Immature natural killer cell (primary cell): ENCODE measurements at regions not wholly inside any gene's neighbourhood (a gene's known extent, or its start where the extent isn't known, plus 50 kb on each side); places are given as distances from the start of the nearest gene placed in this dataset.
"Not testable (repeated sequence)": the region's sequence is repeated elsewhere in the genome, so short reads cannot be mapped to it uniquely, and the experiment has no call there.

Experiments
- DNase-seq, 3 donors: peaks; one replicate each; pipeline ENCODE4 v3.0.0; 2022; ENCODE audit warnings: mixed read lengths in 1 of 3
- H3K27ac Mint-ChIP-seq, 6 donors: one replicate each; pipeline ENCODE4 v1.8.0; 2020; ENCODE audit warnings: mixed read lengths in 6 of 6, mild to moderate bottlenecking in 5 of 6, inconsistent platforms in 4 of 6, moderate library complexity in 3 of 6
- H3K27me3 Mint-ChIP-seq, 3 donors: one replicate each; pipeline ENCODE4 v1.8.0; 2020 to 2021; ENCODE audit warnings: low read depth in 3 of 3, mild to moderate bottlenecking in 3 of 3, mixed read lengths in 3 of 3, moderate library complexity in 3 of 3, inconsistent platforms in 1 of 3
- H3K36me3 Mint-ChIP-seq, 3 donors: one replicate each; pipeline ENCODE4 v1.8.0; 2020; ENCODE audit warnings: mixed read lengths in 3 of 3, inconsistent platforms in 2 of 3, mild to moderate bottlenecking in 2 of 3
- H3K4me1 Mint-ChIP-seq, 2 donors: one replicate each; pipeline ENCODE4 v1.8.0; 2020; ENCODE audit warnings: inconsistent platforms in 2 of 2, mild to moderate bottlenecking in 2 of 2, mixed read lengths in 2 of 2, moderate library complexity in 1 of 2
- H3K4me3 Mint-ChIP-seq, 5 donors: one replicate each; pipeline ENCODE4 v1.8.0; 2020; ENCODE audit warnings: mild to moderate bottlenecking in 5 of 5, mixed read lengths in 5 of 5, inconsistent platforms in 3 of 5, moderate library complexity in 3 of 5
- H3K9me3 Mint-ChIP-seq, 6 donors: one replicate each; pipeline ENCODE4 v1.8.0; 2020; ENCODE audit warnings: mild to moderate bottlenecking in 6 of 6, mixed read lengths in 6 of 6, inconsistent platforms in 4 of 6, moderate library complexity in 3 of 6

- DNase-seq: no peak
- H3K27me3 Mint-ChIP-seq: peaks cover 2 to 9% (median 2%) of the 10 kb centered on the region in 3 donors
- no peak overlapping the region for H3K4me3 Mint-ChIP-seq
- no peaks in the 10 kb centered on the region for H3K36me3 Mint-ChIP-seq
- H3K4me1 Mint-ChIP-seq: no peaks in the 10 kb centered on the region
- no peaks in the 10 kb centered on the region for H3K9me3 Mint-ChIP-seq
- H3K27ac Mint-ChIP-seq: peak overlapping the region in 1 of 6 donors; percentile 17
Observed at GRCh38 chr13:76829572-76830327, 56.5 kb downstream of the KCTD12 start.

GRCh38 chr13:76828316-76828741 is 57.9 kb downstream of the KCTD12 start:
- Mint-ChIP-seq H3K4me3 (no peak overlapping the region), H3K27ac (no peak overlapping the region), H3K4me1 (no peaks in the 10 kb centered on the region), H3K9me3 (peaks cover 0 to 1% (median 0%) of the 10 kb centered on the region in 6 donors), H3K36me3 (no peaks in the 10 kb centered on the region), H3K27me3 (peaks cover 2 to 9% (median 2%) of the 10 kb centered on the region in 3 donors)
- no peak for DNase-seq

GRCh38 chr13:76826527-76826926 is 59.7 kb downstream of the KCTD12 start:
- Mint-ChIP-seq H3K9me3 (peaks cover 0 to 1% (median 0%) of the 10 kb centered on the region in 6 donors), H3K27ac (no peak overlapping the region), H3K4me1 (no peaks in the 10 kb centered on the region), H3K4me3 (no peak overlapping the region), H3K27me3 (peaks cover 2 to 11% (median 3%) of the 10 kb centered on the region in 3 donors), H3K36me3 (no peaks in the 10 kb centered on the region)
- DNase-seq: no peak

GRCh38 chr13:76825430-76825829 is 60.8 kb downstream of the KCTD12 start:
- H3K27me3 Mint-ChIP-seq: peaks cover 2 to 6% (median 3%) of the 10 kb centered on the region in 3 donors
- no peak overlapping the region for H3K27ac Mint-ChIP-seq

DNA sequence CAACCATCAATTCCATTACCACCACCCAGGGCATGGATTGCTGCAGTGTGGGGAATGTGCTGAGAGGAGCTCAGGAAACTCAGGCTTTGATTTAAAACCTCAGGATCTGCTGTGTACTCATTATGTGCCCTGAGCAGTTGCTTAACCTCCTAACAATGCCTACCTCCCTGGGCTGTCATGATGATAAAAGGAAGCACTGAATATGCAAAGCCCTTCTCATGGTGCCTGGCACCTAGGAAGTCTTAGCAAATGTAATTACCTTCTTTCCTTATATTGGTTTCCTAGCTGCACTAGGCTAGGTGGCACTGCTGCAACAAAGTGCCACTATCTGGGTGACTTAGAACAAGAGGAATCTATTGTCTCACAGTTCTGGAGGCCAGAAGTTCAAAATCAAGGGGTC is 62.2 kb downstream of the KCTD12 start:
- Mint-ChIP-seq H3K9me3 (peaks cover 0 to 1% (median 0%) of the 10 kb centered on the region in 6 donors), H3K36me3 (no peaks in the 10 kb centered on the region), H3K27ac (no peak overlapping the region), H3K27me3 (peaks cover 2 to 6% (median 3%) of the 10 kb centered on the region in 3 donors), H3K4me3 (no peak overlapping the region), H3K4me1 (no peaks in the 10 kb centered on the region)
- DNase-seq: no peak

More at GRCh38 chr13:76825430-76825829, 60.8 kb downstream of the KCTD12 start:
- no peak for DNase-seq
- Mint-ChIP-seq H3K4me1 (no peaks in the 10 kb centered on the region), H3K36me3 (no peaks in the 10 kb centered on the region), H3K9me3 (peaks cover 0 to 1% (median 0%) of the 10 kb centered on the region in 6 donors), H3K4me3 (no peak overlapping the region)

DNA sequence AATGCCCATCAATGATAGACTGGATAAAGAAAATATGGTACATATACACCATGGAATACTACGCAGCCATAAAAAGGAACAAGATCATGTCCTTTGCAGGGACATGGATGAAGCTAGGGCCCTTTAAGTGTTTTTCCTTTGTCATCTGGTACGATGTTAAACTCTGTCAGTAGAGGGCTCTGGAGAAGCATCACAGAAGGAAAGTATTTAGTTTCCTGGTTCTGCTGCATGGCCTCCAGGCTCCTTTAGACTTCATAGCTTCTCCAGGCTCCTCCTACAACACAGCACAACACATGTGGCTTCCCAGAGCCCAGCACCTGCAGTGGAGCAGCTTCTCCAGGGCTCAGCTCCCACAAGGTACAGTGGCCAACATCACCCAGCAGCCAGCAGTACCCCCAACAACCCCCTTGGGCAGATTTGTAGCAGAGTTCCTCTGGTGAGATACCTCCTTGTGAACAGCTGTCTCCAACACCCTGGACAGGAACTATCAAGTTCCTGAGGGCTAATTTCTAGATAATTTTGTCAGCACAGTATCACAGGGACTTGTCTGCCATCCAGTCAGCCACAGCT is 63.4 kb downstream of the KCTD12 start:
- H3K36me3 Mint-ChIP-seq: no peaks in the 10 kb centered on the region
- H3K27ac Mint-ChIP-seq: no peak overlapping the region
- no peak for DNase-seq
- peaks cover 2 to 12% (median 3%) of the 10 kb centered on the region in 3 donors for H3K27me3 Mint-ChIP-seq
- H3K4me1 Mint-ChIP-seq: no peaks in the 10 kb centered on the region
- H3K4me3 Mint-ChIP-seq: no peak overlapping the region
- H3K9me3 Mint-ChIP-seq: peaks cover 0 to 1% (median 0%) of the 10 kb centered on the region in 6 donors

GRCh38 chr13:76821222-76821621 is 65.0 kb downstream of the KCTD12 start:
- H3K27ac Mint-ChIP-seq, H3K4me3 Mint-ChIP-seq, H3K36me3 Mint-ChIP-seq, DNase-seq, H3K4me1 Mint-ChIP-seq, H3K9me3 Mint-ChIP-seq: not testable (repeated sequence)
- peaks cover 2 to 14% (median 5%) of the 10 kb centered on the region in 3 donors for H3K27me3 Mint-ChIP-seq

- Mint-ChIP-seq H3K36me3 (no peaks in the 10 kb centered on the region), H3K4me1 (no peaks in the 10 kb centered on the region), H3K27ac (no peak overlapping the region), H3K9me3 (peaks cover 0 to 1% (median 0%) of the 10 kb centered on the region in 6 donors), H3K4me3 (no peak overlapping the region), H3K27me3 (peaks cover 2 to 16% (median 5%) of the 10 kb centered on the region in 3 donors)
- no peak for DNase-seq
Observed at GRCh38 chr13:76820759-76821158, 65.4 kb downstream of the KCTD12 start.

DNA sequence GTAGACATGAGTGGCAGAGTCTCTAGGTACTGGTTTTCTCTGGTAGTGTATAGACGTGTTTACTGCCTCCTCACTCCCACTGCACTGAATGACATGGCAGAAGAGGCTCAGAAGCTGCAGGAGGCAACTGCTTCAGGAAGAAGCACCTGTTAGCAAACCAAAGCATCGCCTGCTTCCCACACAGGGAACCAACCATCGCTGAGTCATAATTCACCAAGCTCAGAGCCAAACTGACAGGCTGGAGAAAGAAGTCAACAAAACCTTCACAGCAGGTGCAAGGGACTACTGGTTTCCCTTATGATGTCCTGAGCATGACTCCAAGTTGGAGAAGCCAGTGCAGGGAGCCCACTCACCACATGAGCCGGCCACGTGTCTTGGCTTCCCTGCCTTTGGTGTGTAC is 69.8 kb downstream of the KCTD12 start:
- Mint-ChIP-seq H3K4me3 (no peak overlapping the region), H3K9me3 (no peaks in the 10 kb centered on the region), H3K27ac (no peak overlapping the region), H3K27me3 (peaks cover under 1 to 13% (median 1%) of the 10 kb centered on the region in 3 donors), H3K36me3 (no peaks in the 10 kb centered on the region), H3K4me1 (no peaks in the 10 kb centered on the region)
- no peak for DNase-seq

DNA sequence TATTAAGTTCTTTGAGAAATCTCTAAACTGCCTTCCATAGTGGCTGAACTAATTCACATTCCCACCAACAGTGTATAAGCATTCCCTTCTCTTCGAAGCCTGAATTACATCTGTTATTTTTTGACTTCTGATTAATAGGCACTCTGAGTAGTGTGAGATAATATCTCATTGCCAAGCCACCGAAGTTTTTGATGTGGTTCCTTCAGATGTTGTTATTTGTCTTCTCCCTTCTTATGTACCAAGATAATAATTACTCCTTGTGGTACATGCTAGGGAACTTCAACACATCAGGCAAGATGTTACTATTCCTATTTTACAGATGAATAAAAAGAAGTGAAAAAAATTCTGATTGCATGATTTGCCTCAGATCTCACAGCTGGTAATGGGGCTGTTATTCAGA is 70.9 kb downstream of the KCTD12 start:
- Mint-ChIP-seq H3K27ac (no peak overlapping the region), H3K4me3 (no peak overlapping the region), H3K4me1 (no peaks in the 10 kb centered on the region), H3K36me3 (no peaks in the 10 kb centered on the region), H3K27me3 (peaks cover 1 to 12% (median 3%) of the 10 kb centered on the region in 3 donors), H3K9me3 (peaks cover 0 to 2% (median 0%) of the 10 kb centered on the region in 6 donors)
- DNase-seq: no peak

DNA sequence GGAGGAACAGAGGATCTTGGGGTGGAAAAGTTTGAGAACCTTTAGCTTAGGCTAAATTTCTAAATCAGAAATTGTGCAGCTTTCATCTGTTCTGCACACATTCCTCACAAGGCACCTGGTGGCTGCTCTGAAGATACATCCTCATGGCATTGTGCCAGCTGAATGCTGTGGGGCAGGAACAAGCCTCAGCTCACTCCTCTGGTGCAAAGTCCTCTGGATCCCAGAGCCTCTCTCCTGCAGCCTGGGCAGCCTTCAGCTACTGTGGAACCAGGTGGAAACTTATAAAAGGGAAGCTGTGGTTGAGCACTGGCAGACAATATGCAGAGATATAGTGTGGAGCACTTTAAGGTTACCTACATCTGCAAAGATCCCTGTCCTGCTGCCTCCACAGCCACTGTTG is 72.3 kb downstream of the KCTD12 start:
- H3K27me3 Mint-ChIP-seq: peaks cover 1 to 12% (median 3%) of the 10 kb centered on the region in 3 donors
- no peak overlapping the region for H3K4me3 Mint-ChIP-seq
- DNase-seq: no peak
- H3K27ac Mint-ChIP-seq: no peak overlapping the region
- H3K36me3 Mint-ChIP-seq: no peaks in the 10 kb centered on the region
- H3K9me3 Mint-ChIP-seq: peaks cover 0 to 2% (median 0%) of the 10 kb centered on the region in 6 donors
- H3K4me1 Mint-ChIP-seq: no peaks in the 10 kb centered on the region

- Mint-ChIP-seq H3K27ac (no peak overlapping the region), H3K27me3 (peaks cover 1 to 6% (median 3%) of the 10 kb centered on the region in 3 donors), H3K4me1 (no peaks in the 10 kb centered on the region), H3K4me3 (no peak overlapping the region), H3K36me3 (no peaks in the 10 kb centered on the region), H3K9me3 (peaks cover 0 to 2% (median 0%) of the 10 kb centered on the region in 6 donors)
- no peak for DNase-seq
Observed at GRCh38 chr13:76813000-76813691, 73.1 kb downstream of the KCTD12 start.

DNA sequence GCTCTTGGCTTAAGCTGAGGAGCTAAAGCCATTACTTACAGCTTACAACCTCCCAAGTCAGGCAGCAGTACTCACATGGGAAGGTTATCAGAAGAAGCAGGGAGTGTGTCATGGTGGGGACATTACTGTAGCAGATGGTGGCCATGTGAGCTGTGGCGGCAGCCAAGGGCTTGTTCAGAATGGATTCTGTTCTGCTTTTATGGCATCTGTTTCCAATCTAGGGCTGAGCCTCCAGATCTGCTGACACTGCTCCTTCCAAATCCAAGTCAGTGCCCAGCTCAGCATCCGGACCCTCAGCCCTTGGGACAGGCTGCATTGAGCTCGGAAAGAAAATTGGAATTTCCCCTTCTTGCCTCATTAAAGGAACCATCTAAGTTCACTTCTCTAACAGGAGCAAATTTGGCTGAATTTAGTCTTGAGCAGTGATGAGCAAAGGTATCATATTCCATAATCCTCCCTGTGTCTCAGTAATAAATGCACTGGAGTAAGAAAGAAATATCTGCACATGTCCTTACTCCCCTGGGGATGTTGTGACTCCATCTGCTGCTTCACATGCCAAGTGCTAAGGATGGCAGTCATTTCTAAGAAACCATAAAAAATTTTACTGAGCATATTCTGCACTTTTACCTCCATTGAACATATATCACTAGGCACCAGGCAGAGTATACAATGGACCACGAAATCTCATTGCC is 73.9 kb downstream of the KCTD12 start:
- Mint-ChIP-seq H3K9me3 (peaks cover 0 to 2% (median 0%) of the 10 kb centered on the region in 6 donors), H3K27me3 (peaks cover 1 to 6% (median 3%) of the 10 kb centered on the region in 3 donors), H3K4me3 (no peak overlapping the region), H3K36me3 (no peaks in the 10 kb centered on the region), H3K27ac (no peak overlapping the region), H3K4me1 (no peaks in the 10 kb centered on the region)
- DNase-seq: no peak
